GM23338 (cell line): ENCODE measurements at regions not wholly inside any gene's neighbourhood (a gene's known extent, or its start where the extent isn't known, plus 50 kb on each side); places are given as distances from the start of the nearest gene placed in this dataset.

Experiments
- ATAC-seq: fragments of 200-7000 bp; cut with Tn5 transposase; 3 replicates; pipeline ENCODE4 v1.9.1; 2020
- DNase-seq: peaks from one replicate; pipeline ENCODE4 v3.0.0-alpha.2; 2015; ENCODE audit warnings: low spot score
- H2AFZ ChIP-seq: fragments of 200-600 bp; sonication (generic); 2 replicates; pipeline ENCODE4 v1.8.0; 2016; ENCODE audit warnings: antibody characterized with exemption, mild to moderate bottlenecking, moderate library complexity
- H3F3A ChIP-seq: fragments of 200-600 bp; sonication (generic); replicated peaks from 2 replicates; pipeline ENCODE4 v1.8.0; 2017; ENCODE audit warnings: antibody characterized with exemption, mixed run types, low read depth
- H3K27ac ChIP-seq: fragments of 200-600 bp; sonication (generic); 2 replicates; pipeline ENCODE4 v1.6.1; 2016; ENCODE audit warnings: low read depth
- H3K27me3 ChIP-seq: fragments of 200-600 bp; sonication (generic); 2 replicates; pipeline ENCODE4 v1.8.0; 2016; ENCODE audit warnings: mild to moderate bottlenecking, mixed run types, moderate library complexity; ENCODE audit not compliant: insufficient read depth
- H3K36me3 ChIP-seq: fragments of 200-600 bp; sonication (generic); 2 replicates; pipeline ENCODE4 v1.8.0; 2016; ENCODE audit warnings: mild to moderate bottlenecking; ENCODE audit not compliant: insufficient read depth
- H3K4me1 ChIP-seq: fragments of 200-600 bp; sonication (generic); 2 replicates; pipeline ENCODE4 v1.8.0; 2016; ENCODE audit warnings: mild to moderate bottlenecking, moderate library complexity; ENCODE audit not compliant: insufficient read depth
- H3K4me2 ChIP-seq: fragments of 200-600 bp; sonication (generic); 2 replicates; pipeline ENCODE4 v1.7.1; 2017; ENCODE audit warnings: mixed run types
- H3K4me3 ChIP-seq: fragments of 200-600 bp; sonication (generic); 2 replicates; pipeline ENCODE4 v1.6.1; 2016; ENCODE audit warnings: mixed run types
- H3K79me2 ChIP-seq: fragments of 200-600 bp; sonication (generic); replicated peaks from 2 replicates; pipeline ENCODE4 v1.8.0; 2017; ENCODE audit warnings: mild to moderate bottlenecking; ENCODE audit not compliant: insufficient read depth
- H3K9me2 ChIP-seq: fragments of 200-600 bp; sonication (generic); 2 replicates; pipeline ENCODE4 v1.8.0; 2017; ENCODE audit not compliant: insufficient read depth
- H4K20me1 ChIP-seq: fragments of 200-600 bp; sonication (generic); replicated peaks from 2 replicates; pipeline ENCODE4 v1.8.0; 2017; ENCODE audit warnings: mild to moderate bottlenecking; ENCODE audit not compliant: insufficient read depth
- H3K27ac Mint-ChIP-seq: 2 replicates; pipeline ENCODE4 v1.8.0; 2020; ENCODE audit warnings: inconsistent platforms, mild to moderate bottlenecking, moderate library complexity, mixed read lengths
- H3K27me3 Mint-ChIP-seq: 3 replicates; pipeline ENCODE4 v1.8.0; 2022; ENCODE audit warnings: low read depth, mild to moderate bottlenecking, moderate library complexity, mixed read lengths, inconsistent platforms; ENCODE audit not compliant: insufficient read depth, poor library complexity
- H3K36me3 Mint-ChIP-seq: 3 replicates; pipeline ENCODE4 v1.8.0; 2021; ENCODE audit warnings: low read depth, mild to moderate bottlenecking, inconsistent platforms, moderate library complexity, mixed read lengths
- H3K4me1 Mint-ChIP-seq: 3 replicates; pipeline ENCODE4 v1.8.0; 2020; ENCODE audit warnings: mild to moderate bottlenecking, inconsistent platforms, mixed read lengths
- H3K4me3 Mint-ChIP-seq: 3 replicates; pipeline ENCODE4 v1.8.0; 2021; ENCODE audit warnings: moderate library complexity, mild to moderate bottlenecking, inconsistent platforms, mixed read lengths
- H3K9me3 Mint-ChIP-seq: 3 replicates; pipeline ENCODE4 v1.8.0; 2020; ENCODE audit warnings: moderate library complexity, mild to moderate bottlenecking, inconsistent platforms, mixed read lengths
- CREB1 ChIP-seq: fragments of 250-450 bp; sonication (Bioruptor Pico); IDR thresholded peaks from 2 replicates; pipeline ENCODE4 v1.5.0; 2020; ENCODE audit warnings: low read depth, mild to moderate bottlenecking, moderate library complexity
- EZH2 ChIP-seq: fragments of 200-600 bp; sonication (generic); IDR thresholded peaks from one replicate; pipeline ENCODE4 v1.8.0; 2017; ENCODE audit warnings: antibody characterized with exemption, mild to moderate bottlenecking, low read depth; ENCODE audit not compliant: unreplicated experiment
- EZH2phosphoT487 ChIP-seq: fragments of 200-600 bp; sonication (generic); IDR thresholded peaks from one replicate; pipeline ENCODE4 v1.8.1; 2018; ENCODE audit warnings: antibody characterized with exemption; ENCODE audit not compliant: unreplicated experiment
- JUNB ChIP-seq: IDR thresholded peaks from one replicate; pipeline ENCODE4 v1.6.1; 2016; ENCODE audit warnings: antibody characterized with exemption; ENCODE audit not compliant: unreplicated experiment
- NANOG ChIP-seq: IDR thresholded peaks from 2 replicates; pipeline ENCODE4 v1.6.1; 2016; ENCODE audit warnings: antibody characterized with exemption, borderline replicate concordance
- POLR2AphosphoS5 ChIP-seq: IDR thresholded peaks from 2 replicates; pipeline ENCODE4 v1.6.1; 2016; ENCODE audit warnings: antibody characterized with exemption, low read depth
- REST ChIP-seq: IDR thresholded peaks from one replicate; pipeline ENCODE4 v1.6.1; 2018; ENCODE audit warnings: antibody characterized with exemption; ENCODE audit not compliant: unreplicated experiment
- STAT1 ChIP-seq: IDR thresholded peaks from one replicate; pipeline ENCODE4 v1.6.1; 2016; ENCODE audit warnings: antibody characterized with exemption; ENCODE audit not compliant: unreplicated experiment
- ZNF114 ChIP-seq: fragments of 250-450 bp; sonication (Bioruptor Pico); IDR thresholded peaks from 2 replicates; pipeline ENCODE4 v1.5.0; 2020; ENCODE audit warnings: mild to moderate bottlenecking, moderate library complexity
- ZNF331 ChIP-seq: fragments of 250-450 bp; sonication (Bioruptor Pico); IDR thresholded peaks from 2 replicates; pipeline ENCODE4 v1.5.0; 2020; ENCODE audit warnings: low read depth, mild to moderate bottlenecking, moderate library complexity
- TF ChIP-seq, protein P1 (sequence below): IDR thresholded peaks from 2 replicates; pipeline ENCODE4 v1.6.1; 2016; ENCODE audit warnings: antibody characterized with exemption
- TF ChIP-seq, protein P2 (sequence below), 2 experiments: fragments of 200-600 bp in 1 of 2; sonication (generic) in 1 of 2; conservative IDR thresholded peaks; 2 replicates each; pipeline versions ENCODE4 v1.5.1 to v1.6.1; 2016 to 2017; ENCODE audit warnings: antibody characterized with exemption in 2 of 2, low read depth in 2 of 2, mild to moderate bottlenecking in 2 of 2, moderate library complexity in 1 of 2
- TF ChIP-seq, protein P3 (sequence below): fragments of 250-450 bp; sonication (Bioruptor Pico); IDR thresholded peaks from 2 replicates; pipeline ENCODE4 v1.5.0; 2020; ENCODE audit warnings: mild to moderate bottlenecking, moderate library complexity

GRCh38 chr21:14901482-14901958 is 163.3 kb downstream of the NRIP1 start:
- Histone ChIP-seq H3K27ac (no peak overlapping the region), H3K4me2 (no peak overlapping the region)
- no peak for DNase-seq

More at GRCh38 chr21:14901482-14901958, 163.3 kb downstream of the NRIP1 start:
- Histone ChIP-seq H2AFZ (no peak overlapping the region), H4K20me1 (no peaks in the 10 kb centered on the region), H3K27me3 (no peaks in the 10 kb centered on the region), H3K9me2 (no peaks in the 10 kb centered on the region), H3K4me3 (no peak overlapping the region), H3K4me1 (no peaks in the 10 kb centered on the region; the same call in 1 of the 2 replicates), H3K79me2 (no peaks in the 10 kb centered on the region), H3K36me3 (no peaks in the 10 kb centered on the region), H3F3A (no peaks in the 10 kb centered on the region)
- TF ChIP-seq POLR2AphosphoS5 (no peak), ZNF331 (CRISPR knock-in tag) (no peak), ZNF114 (no peak), CREB1 (CRISPR knock-in tag) (no peak), EZH2phosphoT487 (no peak), STAT1 (no peak), JUNB (no peak), EZH2 (no peak), REST (no peak), NANOG (no peak)
- TF ChIP-seq, protein P1, sequence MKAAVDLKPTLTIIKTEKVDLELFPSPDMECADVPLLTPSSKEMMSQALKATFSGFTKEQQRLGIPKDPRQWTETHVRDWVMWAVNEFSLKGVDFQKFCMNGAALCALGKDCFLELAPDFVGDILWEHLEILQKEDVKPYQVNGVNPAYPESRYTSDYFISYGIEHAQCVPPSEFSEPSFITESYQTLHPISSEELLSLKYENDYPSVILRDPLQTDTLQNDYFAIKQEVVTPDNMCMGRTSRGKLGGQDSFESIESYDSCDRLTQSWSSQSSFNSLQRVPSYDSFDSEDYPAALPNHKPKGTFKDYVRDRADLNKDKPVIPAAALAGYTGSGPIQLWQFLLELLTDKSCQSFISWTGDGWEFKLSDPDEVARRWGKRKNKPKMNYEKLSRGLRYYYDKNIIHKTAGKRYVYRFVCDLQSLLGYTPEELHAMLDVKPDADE: no peak
- TF ChIP-seq, protein P2, sequence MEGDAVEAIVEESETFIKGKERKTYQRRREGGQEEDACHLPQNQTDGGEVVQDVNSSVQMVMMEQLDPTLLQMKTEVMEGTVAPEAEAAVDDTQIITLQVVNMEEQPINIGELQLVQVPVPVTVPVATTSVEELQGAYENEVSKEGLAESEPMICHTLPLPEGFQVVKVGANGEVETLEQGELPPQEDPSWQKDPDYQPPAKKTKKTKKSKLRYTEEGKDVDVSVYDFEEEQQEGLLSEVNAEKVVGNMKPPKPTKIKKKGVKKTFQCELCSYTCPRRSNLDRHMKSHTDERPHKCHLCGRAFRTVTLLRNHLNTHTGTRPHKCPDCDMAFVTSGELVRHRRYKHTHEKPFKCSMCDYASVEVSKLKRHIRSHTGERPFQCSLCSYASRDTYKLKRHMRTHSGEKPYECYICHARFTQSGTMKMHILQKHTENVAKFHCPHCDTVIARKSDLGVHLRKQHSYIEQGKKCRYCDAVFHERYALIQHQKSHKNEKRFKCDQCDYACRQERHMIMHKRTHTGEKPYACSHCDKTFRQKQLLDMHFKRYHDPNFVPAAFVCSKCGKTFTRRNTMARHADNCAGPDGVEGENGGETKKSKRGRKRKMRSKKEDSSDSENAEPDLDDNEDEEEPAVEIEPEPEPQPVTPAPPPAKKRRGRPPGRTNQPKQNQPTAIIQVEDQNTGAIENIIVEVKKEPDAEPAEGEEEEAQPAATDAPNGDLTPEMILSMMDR (conservative IDR thresholded peaks at IDR 0.05; ENCODE audit: low read depth in 2 of 2): no peak
- TF ChIP-seq, protein P3, sequence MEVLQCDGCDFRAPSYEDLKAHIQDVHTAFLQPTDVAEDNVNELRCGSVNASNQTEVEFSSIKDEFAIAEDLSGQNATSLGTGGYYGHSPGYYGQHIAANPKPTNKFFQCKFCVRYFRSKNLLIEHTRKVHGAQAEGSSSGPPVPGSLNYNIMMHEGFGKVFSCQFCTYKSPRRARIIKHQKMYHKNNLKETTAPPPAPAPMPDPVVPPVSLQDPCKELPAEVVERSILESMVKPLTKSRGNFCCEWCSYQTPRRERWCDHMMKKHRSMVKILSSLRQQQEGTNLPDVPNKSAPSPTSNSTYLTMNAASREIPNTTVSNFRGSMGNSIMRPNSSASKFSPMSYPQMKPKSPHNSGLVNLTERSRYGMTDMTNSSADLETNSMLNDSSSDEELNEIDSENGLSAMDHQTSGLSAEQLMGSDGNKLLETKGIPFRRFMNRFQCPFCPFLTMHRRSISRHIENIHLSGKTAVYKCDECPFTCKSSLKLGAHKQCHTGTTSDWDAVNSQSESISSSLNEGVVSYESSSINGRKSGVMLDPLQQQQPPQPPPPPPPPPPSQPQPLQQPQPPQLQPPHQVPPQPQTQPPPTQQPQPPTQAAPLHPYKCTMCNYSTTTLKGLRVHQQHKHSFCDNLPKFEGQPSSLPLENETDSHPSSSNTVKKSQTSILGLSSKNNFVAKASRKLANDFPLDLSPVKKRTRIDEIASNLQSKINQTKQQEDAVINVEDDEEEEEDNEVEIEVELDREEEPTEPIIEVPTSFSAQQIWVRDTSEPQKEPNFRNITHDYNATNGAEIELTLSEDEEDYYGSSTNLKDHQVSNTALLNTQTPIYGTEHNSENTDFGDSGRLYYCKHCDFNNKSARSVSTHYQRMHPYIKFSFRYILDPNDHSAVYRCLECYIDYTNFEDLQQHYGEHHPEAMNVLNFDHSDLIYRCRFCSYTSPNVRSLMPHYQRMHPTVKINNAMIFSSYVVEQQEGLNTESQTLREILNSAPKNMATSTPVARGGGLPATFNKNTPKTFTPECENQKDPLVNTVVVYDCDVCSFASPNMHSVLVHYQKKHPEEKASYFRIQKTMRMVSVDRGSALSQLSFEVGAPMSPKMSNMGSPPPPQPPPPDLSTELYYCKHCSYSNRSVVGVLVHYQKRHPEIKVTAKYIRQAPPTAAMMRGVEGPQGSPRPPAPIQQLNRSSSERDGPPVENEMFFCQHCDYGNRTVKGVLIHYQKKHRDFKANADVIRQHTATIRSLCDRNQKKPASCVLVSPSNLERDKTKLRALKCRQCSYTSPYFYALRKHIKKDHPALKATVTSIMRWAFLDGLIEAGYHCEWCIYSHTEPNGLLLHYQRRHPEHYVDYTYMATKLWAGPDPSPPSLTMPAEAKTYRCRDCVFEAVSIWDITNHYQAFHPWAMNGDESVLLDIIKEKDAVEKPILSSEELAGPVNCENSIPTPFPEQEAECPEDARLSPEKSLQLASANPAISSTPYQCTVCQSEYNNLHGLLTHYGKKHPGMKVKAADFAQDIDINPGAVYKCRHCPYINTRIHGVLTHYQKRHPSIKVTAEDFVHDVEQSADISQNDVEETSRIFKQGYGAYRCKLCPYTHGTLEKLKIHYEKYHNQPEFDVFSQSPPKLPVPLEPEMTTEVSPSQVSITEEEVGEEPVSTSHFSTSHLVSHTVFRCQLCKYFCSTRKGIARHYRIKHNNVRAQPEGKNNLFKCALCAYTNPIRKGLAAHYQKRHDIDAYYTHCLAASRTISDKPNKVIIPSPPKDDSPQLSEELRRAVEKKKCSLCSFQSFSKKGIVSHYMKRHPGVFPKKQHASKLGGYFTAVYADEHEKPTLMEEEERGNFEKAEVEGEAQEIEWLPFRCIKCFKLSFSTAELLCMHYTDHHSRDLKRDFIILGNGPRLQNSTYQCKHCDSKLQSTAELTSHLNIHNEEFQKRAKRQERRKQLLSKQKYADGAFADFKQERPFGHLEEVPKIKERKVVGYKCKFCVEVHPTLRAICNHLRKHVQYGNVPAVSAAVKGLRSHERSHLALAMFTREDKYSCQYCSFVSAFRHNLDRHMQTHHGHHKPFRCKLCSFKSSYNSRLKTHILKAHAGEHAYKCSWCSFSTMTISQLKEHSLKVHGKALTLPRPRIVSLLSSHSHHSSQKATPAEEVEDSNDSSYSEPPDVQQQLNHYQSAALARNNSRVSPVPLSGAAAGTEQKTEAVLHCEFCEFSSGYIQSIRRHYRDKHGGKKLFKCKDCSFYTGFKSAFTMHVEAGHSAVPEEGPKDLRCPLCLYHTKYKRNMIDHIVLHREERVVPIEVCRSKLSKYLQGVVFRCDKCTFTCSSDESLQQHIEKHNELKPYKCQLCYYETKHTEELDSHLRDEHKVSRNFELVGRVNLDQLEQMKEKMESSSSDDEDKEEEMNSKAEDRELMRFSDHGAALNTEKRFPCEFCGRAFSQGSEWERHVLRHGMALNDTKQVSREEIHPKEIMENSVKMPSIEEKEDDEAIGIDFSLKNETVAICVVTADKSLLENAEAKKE (CRISPR knock-in tag): no peak
- Mint-ChIP-seq H3K4me1 (0 out of 3 replicates have a peak, but pooled peaks cover 3% of the 10 kb centered on the region), H3K9me3 (no peaks in the 10 kb centered on the region), H3K4me3 (no peak overlapping the region), H3K27me3 (peaks cover 2% of the 10 kb centered on the region), H3K27ac (no peak overlapping the region), H3K36me3 (no peaks in the 10 kb centered on the region)
- no peak for ATAC-seq
